SH-SY5Y (cell line): ENCODE measurements at regions not wholly inside any gene's neighbourhood (a gene's known extent, or its start where the extent isn't known, plus 50 kb on each side); places are given as distances from the start of the nearest gene placed in this dataset.

Source experiments
- GATA2 ChIP-seq: IDR thresholded peaks from 2 replicates; pipeline ENCODE4 v1.6.1; 2011; ENCODE audit warnings: mild to moderate bottlenecking, low read depth, low read length
- GATA3 ChIP-seq: IDR thresholded peaks from 2 replicates; pipeline ENCODE4 v1.6.1; 2011; ENCODE audit warnings: low read depth, mild to moderate bottlenecking, low read length, moderate library complexity

- TF ChIP-seq GATA2 (no peak), GATA3 (no peak)
These were observed 237.7 kb upstream of the C1orf174 start for GRCh38 chr1:4137621-4138415.
